Heart left ventricle (tissue), 13 donors: ENCODE measurements at regions not wholly inside any gene's neighbourhood (a gene's known extent, or its start where the extent isn't known, plus 50 kb on each side); places are given as distances from the start of the nearest gene placed in this dataset.

ENCODE experiments used
- CTCF ChIP-seq, 12 donors: fragments of 200-600 bp; sonication (generic) in 4 of 12; IDR thresholded peaks; one replicate each; pipeline versions ENCODE4 v1.5.0 to v1.8.0; 2018 to 2022; ENCODE audit warnings: antibody characterized with exemption in 12 of 12, mild to moderate bottlenecking in 5 of 12
- POLR2A ChIP-seq, 2 donors: fragments of 450-650 bp; IDR thresholded peaks; one replicate each; pipeline ENCODE4 v1.6.1; 2017; ENCODE audit warnings: antibody characterized with exemption in 2 of 2, mild to moderate bottlenecking in 2 of 2, moderate library complexity in 2 of 2
- donor health status: ischemic (EF 13 %, LVEDD 7.1; RV severe dilation, severe dysfunction).
- donor health status: DM: no; HTN: yes; CAD: no.
- donor health status: DM: no; HTN: no; CAD: no.
- donor health status: ischemic (EF 25% LVEDD 6.9; RV normal size, moderate dysfunction).
- donor health status: ischemic (EF 25% LVEDD 5.7; RV mildly dilated, moderate dysfunction).
- donor health status: ischemic (EF 35%, LVEDD 5.7; RV mildly dilated, moderate dysfunction).
- donor health status: nonischemic (EF 11% LVEDD 7.7; RV severe dilation, severe dysfunction).
- donor health status: DM: yes; HTN: yes; CAD: no.
- donor health status: PGD.
- donor health status: ischemic (EF 29% LVEDD 5.4; RV normal size, mild dysfunction).
- donor health status: nonischemic (EF 23%, LVEDD 6.1; RV moderate dilation, normal function).

GRCh38 chr10:21343087-21343486 is 182.4 kb downstream of the SKIDA1 start:
- TF ChIP-seq CTCF (IDR thresholded peaks at IDR 0.05) = no peak
- no peak for TF ChIP-seq POLR2A (IDR thresholded peaks at IDR 0.05)
